Mammary epithelial cell (primary cell): ENCODE measurements at regions not wholly inside any gene's neighbourhood (a gene's known extent, or its start where the extent isn't known, plus 50 kb on each side); places are given as distances from the start of the nearest gene placed in this dataset.

Source experiments
- EZH2 ChIP-seq: IDR thresholded peaks from 2 replicates; pipeline ENCODE4 v1.6.1; 2012; ENCODE audit warnings: low read length, inconsistent platforms, borderline replicate concordance
- TF ChIP-seq, protein P1 (sequence below), 2 donors: IDR thresholded peaks in 1 of 2; conservative IDR thresholded peaks in 1 of 2; 2 replicates each; pipeline ENCODE4 v1.5.1; 2011 to 2012; ENCODE audit warnings: inconsistent platforms in 2 of 2, low read length in 2 of 2, mild to moderate bottlenecking in 2 of 2, control low read depth in 1 of 2, low read depth in 1 of 2; ENCODE audit not compliant: insufficient read depth in 1 of 2; ENCODE audit errors: extremely low read depth in 1 of 2

DNA sequence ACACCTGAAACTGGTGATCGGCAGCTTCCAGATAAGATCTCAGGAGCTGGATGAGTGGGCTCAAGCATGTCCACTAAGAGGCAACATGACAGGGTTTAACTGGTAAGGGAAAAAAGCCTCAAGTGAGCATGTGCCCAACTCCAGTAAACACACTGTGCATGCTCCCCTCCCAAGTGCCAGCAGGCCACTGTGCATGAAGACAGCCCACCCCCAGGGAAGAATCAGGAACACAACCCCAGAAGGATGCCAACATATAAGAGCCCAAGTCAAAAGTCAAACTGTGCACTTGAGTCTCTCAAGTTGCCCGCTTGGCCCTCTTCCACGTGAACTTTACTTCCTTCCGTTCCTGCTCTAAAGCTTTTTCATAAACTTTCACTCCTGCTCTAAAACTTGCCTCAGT is 311.3 kb upstream of the PRKD1 start:
- TF ChIP-seq, protein P1, sequence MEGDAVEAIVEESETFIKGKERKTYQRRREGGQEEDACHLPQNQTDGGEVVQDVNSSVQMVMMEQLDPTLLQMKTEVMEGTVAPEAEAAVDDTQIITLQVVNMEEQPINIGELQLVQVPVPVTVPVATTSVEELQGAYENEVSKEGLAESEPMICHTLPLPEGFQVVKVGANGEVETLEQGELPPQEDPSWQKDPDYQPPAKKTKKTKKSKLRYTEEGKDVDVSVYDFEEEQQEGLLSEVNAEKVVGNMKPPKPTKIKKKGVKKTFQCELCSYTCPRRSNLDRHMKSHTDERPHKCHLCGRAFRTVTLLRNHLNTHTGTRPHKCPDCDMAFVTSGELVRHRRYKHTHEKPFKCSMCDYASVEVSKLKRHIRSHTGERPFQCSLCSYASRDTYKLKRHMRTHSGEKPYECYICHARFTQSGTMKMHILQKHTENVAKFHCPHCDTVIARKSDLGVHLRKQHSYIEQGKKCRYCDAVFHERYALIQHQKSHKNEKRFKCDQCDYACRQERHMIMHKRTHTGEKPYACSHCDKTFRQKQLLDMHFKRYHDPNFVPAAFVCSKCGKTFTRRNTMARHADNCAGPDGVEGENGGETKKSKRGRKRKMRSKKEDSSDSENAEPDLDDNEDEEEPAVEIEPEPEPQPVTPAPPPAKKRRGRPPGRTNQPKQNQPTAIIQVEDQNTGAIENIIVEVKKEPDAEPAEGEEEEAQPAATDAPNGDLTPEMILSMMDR (conservative IDR thresholded peaks at IDR 0.05 in 1 of 2, IDR thresholded peaks at IDR 0.05 in 1 of 2; ENCODE audit: extremely low read depth in 1 of 2, insufficient read depth in 1 of 2, low read depth in 1 of 2, low read length in 2 of 2): no peak
- no peak for TF ChIP-seq EZH2
